PC-9 (cell line): ENCODE measurements at regions not wholly inside any gene's neighbourhood (a gene's known extent, or its start where the extent isn't known, plus 50 kb on each side); places are given as distances from the start of the nearest gene placed in this dataset.

ENCODE experiments used
- EZH2 ChIP-seq: fragments of 200-600 bp; sonication (generic); IDR thresholded peaks from 2 replicates; pipeline ENCODE4 v1.8.0; 2017; ENCODE audit warnings: antibody characterized with exemption, low read depth
- TF ChIP-seq, protein P1 (sequence below): fragments of 200-600 bp; sonication (generic); conservative IDR thresholded peaks from 2 replicates; pipeline ENCODE4 v1.6.1; 2017; ENCODE audit warnings: mixed run types, antibody characterized with exemption, mild to moderate bottlenecking, moderate library complexity

DNA sequence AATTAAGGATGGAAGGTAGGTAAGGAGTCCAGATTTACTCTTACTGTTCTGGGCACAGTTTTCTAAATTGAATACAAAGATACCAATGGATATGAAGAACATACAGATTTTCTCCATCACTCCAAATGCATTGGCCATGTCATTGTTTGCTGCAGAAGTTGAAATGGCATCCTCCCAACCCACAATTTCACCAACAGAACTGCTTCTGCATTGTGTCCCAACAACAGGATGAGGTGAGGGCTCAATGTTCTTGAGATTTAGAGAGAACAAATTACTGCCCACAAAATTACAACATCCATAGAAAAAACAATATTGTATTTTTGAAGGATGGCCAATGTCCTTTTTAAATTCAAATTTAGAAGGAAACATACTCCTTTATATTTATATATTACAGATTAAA, 88.9 kb downstream of the NUDT12 start:
- TF ChIP-seq, protein P1, sequence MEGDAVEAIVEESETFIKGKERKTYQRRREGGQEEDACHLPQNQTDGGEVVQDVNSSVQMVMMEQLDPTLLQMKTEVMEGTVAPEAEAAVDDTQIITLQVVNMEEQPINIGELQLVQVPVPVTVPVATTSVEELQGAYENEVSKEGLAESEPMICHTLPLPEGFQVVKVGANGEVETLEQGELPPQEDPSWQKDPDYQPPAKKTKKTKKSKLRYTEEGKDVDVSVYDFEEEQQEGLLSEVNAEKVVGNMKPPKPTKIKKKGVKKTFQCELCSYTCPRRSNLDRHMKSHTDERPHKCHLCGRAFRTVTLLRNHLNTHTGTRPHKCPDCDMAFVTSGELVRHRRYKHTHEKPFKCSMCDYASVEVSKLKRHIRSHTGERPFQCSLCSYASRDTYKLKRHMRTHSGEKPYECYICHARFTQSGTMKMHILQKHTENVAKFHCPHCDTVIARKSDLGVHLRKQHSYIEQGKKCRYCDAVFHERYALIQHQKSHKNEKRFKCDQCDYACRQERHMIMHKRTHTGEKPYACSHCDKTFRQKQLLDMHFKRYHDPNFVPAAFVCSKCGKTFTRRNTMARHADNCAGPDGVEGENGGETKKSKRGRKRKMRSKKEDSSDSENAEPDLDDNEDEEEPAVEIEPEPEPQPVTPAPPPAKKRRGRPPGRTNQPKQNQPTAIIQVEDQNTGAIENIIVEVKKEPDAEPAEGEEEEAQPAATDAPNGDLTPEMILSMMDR, result no peak
- no peak for TF ChIP-seq EZH2
